ENCODE measurements at regions not wholly inside any gene's neighbourhood (a gene's known extent, or its start where the extent isn't known, plus 50 kb on each side); places are given as distances from the start of the nearest gene placed in this dataset.

- TF ChIP-seq CTCF (IDR thresholded peaks at IDR 0.05) (no peak), POLR2A (IDR thresholded peaks at IDR 0.05) (no peak), POLR2AphosphoS5 (IDR thresholded peaks at IDR 0.05) (no peak)
Measured at GRCh38 chr6:15822835-15823234, 160.0 kb upstream of the DTNBP1 start.

Measured in prostate gland (tissue), 2 donors.